ENCODE measurements at regions not wholly inside any gene's neighbourhood (a gene's known extent, or its start where the extent isn't known, plus 50 kb on each side); places are given as distances from the start of the nearest gene placed in this dataset.

DNA sequence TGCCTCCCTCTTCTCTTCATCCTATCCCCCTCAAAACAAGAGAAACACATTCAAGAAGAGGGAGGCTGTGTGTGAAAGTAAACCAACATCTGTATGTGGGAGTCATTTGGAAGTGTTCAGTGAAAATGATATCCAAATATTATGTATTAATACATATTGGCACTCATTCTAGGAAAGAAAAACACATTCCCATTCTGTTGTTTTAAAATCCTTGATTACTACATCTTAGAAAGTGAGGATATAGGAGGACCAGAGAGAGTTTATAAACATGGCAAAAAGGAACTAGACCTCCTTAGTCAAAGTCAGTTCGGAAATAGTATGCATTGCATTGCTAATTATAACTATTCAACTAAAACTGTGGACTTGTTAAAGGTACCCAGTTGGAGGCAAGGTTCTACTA lies 786.6 kb downstream of the ADGRL2 start:
- TF ChIP-seq, protein P1, sequence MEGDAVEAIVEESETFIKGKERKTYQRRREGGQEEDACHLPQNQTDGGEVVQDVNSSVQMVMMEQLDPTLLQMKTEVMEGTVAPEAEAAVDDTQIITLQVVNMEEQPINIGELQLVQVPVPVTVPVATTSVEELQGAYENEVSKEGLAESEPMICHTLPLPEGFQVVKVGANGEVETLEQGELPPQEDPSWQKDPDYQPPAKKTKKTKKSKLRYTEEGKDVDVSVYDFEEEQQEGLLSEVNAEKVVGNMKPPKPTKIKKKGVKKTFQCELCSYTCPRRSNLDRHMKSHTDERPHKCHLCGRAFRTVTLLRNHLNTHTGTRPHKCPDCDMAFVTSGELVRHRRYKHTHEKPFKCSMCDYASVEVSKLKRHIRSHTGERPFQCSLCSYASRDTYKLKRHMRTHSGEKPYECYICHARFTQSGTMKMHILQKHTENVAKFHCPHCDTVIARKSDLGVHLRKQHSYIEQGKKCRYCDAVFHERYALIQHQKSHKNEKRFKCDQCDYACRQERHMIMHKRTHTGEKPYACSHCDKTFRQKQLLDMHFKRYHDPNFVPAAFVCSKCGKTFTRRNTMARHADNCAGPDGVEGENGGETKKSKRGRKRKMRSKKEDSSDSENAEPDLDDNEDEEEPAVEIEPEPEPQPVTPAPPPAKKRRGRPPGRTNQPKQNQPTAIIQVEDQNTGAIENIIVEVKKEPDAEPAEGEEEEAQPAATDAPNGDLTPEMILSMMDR (conservative IDR thresholded peaks at IDR 0.05; ENCODE audit: low read depth, low read length): no peak
- TF ChIP-seq POLR2A (IDR thresholded peaks at IDR 0.05; ENCODE audit: low read depth, low read length): no peak
- TF ChIP-seq MXI1 (IDR thresholded peaks at IDR 0.05; ENCODE audit: borderline replicate concordance, low read depth, low read length): no peak
- no peak for TF ChIP-seq BHLHE40 (IDR thresholded peaks at IDR 0.05; ENCODE audit: low read depth, low read length)
